Prostate gland (tissue), 2 donors: ENCODE measurements at regions not wholly inside any gene's neighbourhood (a gene's known extent, or its start where the extent isn't known, plus 50 kb on each side); places are given as distances from the start of the nearest gene placed in this dataset.

Experiments
- DNase-seq: peaks from one replicate; pipeline ENCODE4 v3.0.0-alpha.2; 2019; ENCODE audit warnings: low spot score
- H3K27ac ChIP-seq, 2 donors: fragments of 200-600 bp; sonication (generic); 2 replicates each; pipeline ENCODE4 v1.5.1; 2017 to 2019
- H3K27me3 ChIP-seq: fragments of 200-600 bp; sonication (generic); replicated peaks from 2 replicates; pipeline ENCODE4 v1.5.1; 2019; ENCODE audit not compliant: insufficient read depth
- H3K36me3 ChIP-seq, 2 donors: fragments of 200-600 bp; sonication (generic); 1 replicate in 1 of 2; 2 replicates in 1 of 2; pipeline versions ENCODE4 v1.5.1 to v1.8.1; 2017 to 2019
- H3K4me1 ChIP-seq: fragments of 200-600 bp; sonication (generic); replicated peaks from 2 replicates; pipeline ENCODE4 v1.5.1; 2019
- H3K4me3 ChIP-seq, 2 donors: fragments of 200-600 bp; sonication (generic); 2 replicates each; pipeline ENCODE4 v1.5.1; 2017 to 2019
- H3K9me3 ChIP-seq: fragments of 200-600 bp; sonication (generic); 2 replicates; pipeline ENCODE4 v1.5.1; 2017
- POLR2A ChIP-seq: fragments of 450-650 bp; IDR thresholded peaks from one replicate; pipeline ENCODE4 v1.6.1; 2016; ENCODE audit warnings: antibody characterized with exemption, mild to moderate bottlenecking
- POLR2AphosphoS5 ChIP-seq: sonication (generic); formaldehyde crosslinking; IDR thresholded peaks from one replicate; pipeline ENCODE4 v1.6.1; 2017; ENCODE audit warnings: antibody characterized with exemption
- WGBS: methylation state at CpG from one replicate; pipeline ENCODE4 v1.1.5; 2018; 5-methylcytosine and 5-hydroxymethylcytosine counted together
- intact Hi-C: fragments of 100-400 bp; cut with DNase I; formaldehyde crosslinking; loops from one replicate; pipeline ENCODE4 v1.14.2; 2022
- TF ChIP-seq, protein P1 (sequence below), 4 experiments: fragments of 200-600 bp in 2 of 4; fragments of 450-650 bp in 2 of 4; sonication (generic) in 2 of 4; IDR thresholded peaks; 1 replicate in 3 of 4; 2 replicates in 1 of 4; pipeline ENCODE4 v1.5.1; 2016 to 2019; ENCODE audit warnings: antibody characterized with exemption in 4 of 4, mild to moderate bottlenecking in 2 of 4, moderate library complexity in 2 of 4

DNA sequence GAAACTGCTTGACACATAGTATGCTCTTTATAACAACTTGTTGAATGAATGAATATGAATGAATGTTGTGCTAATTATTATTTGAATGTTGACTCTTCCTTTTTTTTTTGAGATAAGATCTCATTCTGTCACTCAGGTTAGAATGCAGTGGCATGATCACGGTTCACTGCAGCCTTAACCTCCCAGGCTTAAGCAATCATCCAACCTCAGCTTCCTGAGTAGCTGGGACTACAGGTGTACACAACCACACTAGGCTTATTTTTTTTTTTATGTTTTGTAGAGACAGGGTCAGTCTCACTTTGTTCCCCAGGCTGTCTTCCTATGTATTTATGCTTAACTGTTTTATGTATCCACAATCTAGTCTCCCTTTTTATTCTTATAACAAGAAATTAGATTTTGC, 114.7 kb upstream of the WDFY3 start:
- Histone ChIP-seq H3K9me3 (no peaks in the 10 kb centered on the region), H3K27me3 (no peaks in the 10 kb centered on the region), H3K36me3 (no peaks in the 10 kb centered on the region), H3K4me3 (no peak overlapping the region), H3K27ac (no peak overlapping the region), H3K4me1 (no peaks in the 10 kb centered on the region)
- intact Hi-C loops = loop anchor here (10.0 kb wide), 1 partner anchor 664 kb away; no protein-coding TSS in a partner anchor
- no peak for DNase-seq
- TF ChIP-seq POLR2A (no peak), POLR2AphosphoS5 (no peak)
- TF ChIP-seq, protein P1, sequence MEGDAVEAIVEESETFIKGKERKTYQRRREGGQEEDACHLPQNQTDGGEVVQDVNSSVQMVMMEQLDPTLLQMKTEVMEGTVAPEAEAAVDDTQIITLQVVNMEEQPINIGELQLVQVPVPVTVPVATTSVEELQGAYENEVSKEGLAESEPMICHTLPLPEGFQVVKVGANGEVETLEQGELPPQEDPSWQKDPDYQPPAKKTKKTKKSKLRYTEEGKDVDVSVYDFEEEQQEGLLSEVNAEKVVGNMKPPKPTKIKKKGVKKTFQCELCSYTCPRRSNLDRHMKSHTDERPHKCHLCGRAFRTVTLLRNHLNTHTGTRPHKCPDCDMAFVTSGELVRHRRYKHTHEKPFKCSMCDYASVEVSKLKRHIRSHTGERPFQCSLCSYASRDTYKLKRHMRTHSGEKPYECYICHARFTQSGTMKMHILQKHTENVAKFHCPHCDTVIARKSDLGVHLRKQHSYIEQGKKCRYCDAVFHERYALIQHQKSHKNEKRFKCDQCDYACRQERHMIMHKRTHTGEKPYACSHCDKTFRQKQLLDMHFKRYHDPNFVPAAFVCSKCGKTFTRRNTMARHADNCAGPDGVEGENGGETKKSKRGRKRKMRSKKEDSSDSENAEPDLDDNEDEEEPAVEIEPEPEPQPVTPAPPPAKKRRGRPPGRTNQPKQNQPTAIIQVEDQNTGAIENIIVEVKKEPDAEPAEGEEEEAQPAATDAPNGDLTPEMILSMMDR (IDR thresholded peaks at IDR 0.05) = no peak
- 64% methylated on average over 1 of the region's 1 CpG for WGBS

DNA sequence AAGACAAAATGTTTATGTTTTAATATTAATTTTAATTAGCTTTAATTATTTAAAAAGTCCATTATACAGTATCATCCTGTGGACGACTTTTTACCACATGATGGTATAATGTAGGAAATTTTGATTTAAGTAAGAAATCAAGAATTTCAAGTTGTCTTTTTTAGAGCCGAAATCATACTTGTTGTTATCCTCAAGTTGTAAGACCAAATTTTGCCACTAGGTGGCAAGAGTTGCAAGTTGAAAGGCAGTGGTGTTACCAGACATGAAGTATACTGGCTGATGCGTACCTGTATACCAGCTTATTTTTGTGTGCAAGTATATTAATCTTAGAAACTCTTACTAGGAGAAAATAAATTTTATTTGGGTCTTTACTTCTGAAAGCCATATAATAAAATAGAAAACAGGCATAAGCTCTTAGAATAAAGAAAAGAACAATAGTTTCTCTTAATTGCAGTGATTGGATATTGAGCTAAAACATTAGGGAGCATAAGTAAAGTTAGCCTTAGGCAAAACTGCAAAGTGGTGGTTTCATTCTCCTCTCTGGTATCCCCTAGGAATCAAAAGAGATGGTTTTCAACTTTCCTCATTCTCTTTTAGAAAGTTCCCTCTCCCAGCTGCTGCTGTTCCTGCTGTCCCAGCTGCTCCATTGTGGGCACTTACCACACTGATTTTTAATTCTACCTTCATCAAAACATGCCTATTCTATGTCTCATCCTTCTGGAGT, 118.0 kb upstream of the WDFY3 start:
- peak; percentile 45 for DNase-seq

DNA sequence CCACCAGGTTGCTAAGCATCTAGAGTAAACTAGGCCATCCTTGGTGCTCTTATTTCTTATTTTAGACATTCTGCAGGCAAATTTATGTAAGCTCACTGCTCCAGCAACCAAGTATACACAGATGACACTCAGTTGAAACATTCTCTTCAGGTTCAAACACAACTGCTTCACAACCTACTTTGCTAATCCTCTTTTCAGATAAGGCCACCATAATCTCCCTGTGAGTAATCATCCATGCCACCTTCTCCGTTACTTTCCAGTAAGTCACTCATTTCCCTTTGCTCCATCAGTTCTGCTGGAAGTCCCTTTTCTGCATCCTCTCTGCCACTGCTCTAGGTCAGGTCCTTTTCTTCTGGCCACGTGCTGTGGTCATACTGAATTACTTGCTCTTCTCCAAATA, 120.2 kb upstream of the WDFY3 start:
- no peak overlapping the region for H3K27ac ChIP-seq
- no peaks in the 10 kb centered on the region for H3K4me1 ChIP-seq
- no peaks in the 10 kb centered on the region for H3K9me3 ChIP-seq
- H3K36me3 ChIP-seq = no peaks in the 10 kb centered on the region
- no peak for DNase-seq
- no peaks in the 10 kb centered on the region for H3K27me3 ChIP-seq
- intact Hi-C loops = loop anchor here (10.0 kb wide), 1 partner anchor 658 kb away; no protein-coding TSS in a partner anchor
- 91% methylated on average over 2 of the region's 2 CpGs for WGBS
- H3K4me3 ChIP-seq = no peak overlapping the region
- TF ChIP-seq POLR2A (no peak), POLR2AphosphoS5 (no peak)
- TF ChIP-seq, protein P1 (IDR thresholded peaks at IDR 0.05) = no peak

More for the DNA sequence above, 118.0 kb upstream of the WDFY3 start:
- Histone ChIP-seq H3K27ac (no peak overlapping the region), H3K9me3 (no peaks in the 10 kb centered on the region), H3K4me3 (no peak overlapping the region), H3K4me1 (no peaks in the 10 kb centered on the region), H3K36me3 (no peaks in the 10 kb centered on the region), H3K27me3 (no peaks in the 10 kb centered on the region)
- 13% methylated on average over 3 of the region's 3 CpGs for WGBS
- TF ChIP-seq POLR2AphosphoS5 (no peak), POLR2A (no peak)
- TF ChIP-seq, protein P1 (IDR thresholded peaks at IDR 0.05) = peak; percentile 20 to 64 (median 54)
- intact Hi-C loops = loop anchor here (10.0 kb wide), 1 partner anchor 660 kb away; no protein-coding TSS in a partner anchor

DNA sequence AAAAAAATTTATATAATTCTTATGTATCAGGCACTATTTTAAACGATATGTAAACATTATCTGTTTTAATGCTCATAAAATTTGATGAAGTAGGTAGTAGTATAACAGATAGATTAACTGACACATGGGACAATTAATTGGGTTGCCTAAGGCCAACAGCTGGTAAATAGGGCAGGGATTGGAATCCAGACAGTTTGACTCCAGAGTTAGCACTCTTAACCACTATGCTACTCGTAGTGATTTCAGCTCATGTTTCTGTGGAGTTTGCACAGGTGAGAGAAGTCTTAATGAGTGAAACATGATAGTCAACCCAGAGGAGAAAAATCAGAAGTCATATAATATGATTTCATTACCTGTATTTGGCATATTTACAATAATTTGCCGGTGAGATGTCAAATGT, 126.0 kb upstream of the WDFY3 start:
- DNase-seq = no peak
- Histone ChIP-seq H3K36me3 (no peaks in the 10 kb centered on the region), H3K4me3 (no peak overlapping the region), H3K9me3 (no peaks in the 10 kb centered on the region), H3K4me1 (no peaks in the 10 kb centered on the region), H3K27me3 (no peaks in the 10 kb centered on the region), H3K27ac (no peak overlapping the region)
- intact Hi-C loops = no loop called here
- WGBS = 25% methylated on average over 3 of the region's 3 CpGs
- TF ChIP-seq POLR2A (no peak), POLR2AphosphoS5 (no peak)
- TF ChIP-seq, protein P1 (IDR thresholded peaks at IDR 0.05) = no peak

GRCh38 chr4:85092943-85093342, 126.5 kb upstream of the WDFY3 start:
- 22% methylated on average over 1 of the region's 1 CpG for WGBS
- no peak for TF ChIP-seq POLR2AphosphoS5
- TF ChIP-seq POLR2A = no peak
- TF ChIP-seq, protein P1 (IDR thresholded peaks at IDR 0.05) = no peak
- no peaks in the 10 kb centered on the region for H3K36me3 ChIP-seq
- no peaks in the 10 kb centered on the region for H3K27me3 ChIP-seq
- H3K4me3 ChIP-seq = no peak overlapping the region
- H3K27ac ChIP-seq = no peak overlapping the region
- no peaks in the 10 kb centered on the region for H3K9me3 ChIP-seq
- no peaks in the 10 kb centered on the region for H3K4me1 ChIP-seq
- DNase-seq = no peak
- intact Hi-C loops = no loop called here
